ENCODE measurements at regions not wholly inside any gene's neighbourhood (a gene's known extent, or its start where the extent isn't known, plus 50 kb on each side); places are given as distances from the start of the nearest gene placed in this dataset.

DNA sequence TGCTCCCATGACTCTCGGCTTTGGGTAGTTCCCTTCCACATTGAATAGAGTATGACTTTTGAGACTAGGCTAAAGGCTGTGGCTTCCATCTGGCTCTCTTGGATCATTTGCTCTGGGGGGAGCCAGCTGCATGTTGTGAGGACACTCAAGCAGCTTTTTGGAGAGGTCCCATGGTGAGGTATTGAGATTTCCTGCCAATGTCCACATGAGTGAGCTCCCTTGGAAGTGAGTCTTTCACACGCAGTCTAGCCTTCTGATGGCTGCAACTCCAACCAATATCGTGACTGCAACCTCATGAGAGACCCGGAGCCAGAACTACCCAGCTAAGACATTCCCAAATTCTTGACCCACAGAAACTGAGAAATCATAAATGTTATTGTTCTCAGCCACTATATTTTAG is 127.7 kb upstream of the KAZN start:
- DNase-seq, result no peak

DNA sequence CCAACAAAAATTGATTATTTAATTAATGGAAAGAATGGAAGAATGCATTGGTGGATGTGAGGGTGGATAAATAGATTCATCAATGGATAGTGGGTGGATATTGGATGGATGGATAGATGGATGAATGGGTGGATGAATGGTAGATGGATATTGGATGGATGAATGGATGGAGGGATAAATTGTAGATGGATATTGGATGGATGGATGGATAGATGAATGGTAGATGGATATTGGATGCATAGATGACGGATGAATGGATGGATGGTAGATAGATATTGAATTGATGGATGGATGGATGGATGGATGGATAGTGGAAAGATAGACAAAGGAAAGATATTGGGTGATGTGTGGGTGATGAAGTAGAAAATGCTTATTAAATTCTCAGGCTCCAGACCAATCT is 123.6 kb upstream of the KAZN start:
- no peak for DNase-seq

DNA sequence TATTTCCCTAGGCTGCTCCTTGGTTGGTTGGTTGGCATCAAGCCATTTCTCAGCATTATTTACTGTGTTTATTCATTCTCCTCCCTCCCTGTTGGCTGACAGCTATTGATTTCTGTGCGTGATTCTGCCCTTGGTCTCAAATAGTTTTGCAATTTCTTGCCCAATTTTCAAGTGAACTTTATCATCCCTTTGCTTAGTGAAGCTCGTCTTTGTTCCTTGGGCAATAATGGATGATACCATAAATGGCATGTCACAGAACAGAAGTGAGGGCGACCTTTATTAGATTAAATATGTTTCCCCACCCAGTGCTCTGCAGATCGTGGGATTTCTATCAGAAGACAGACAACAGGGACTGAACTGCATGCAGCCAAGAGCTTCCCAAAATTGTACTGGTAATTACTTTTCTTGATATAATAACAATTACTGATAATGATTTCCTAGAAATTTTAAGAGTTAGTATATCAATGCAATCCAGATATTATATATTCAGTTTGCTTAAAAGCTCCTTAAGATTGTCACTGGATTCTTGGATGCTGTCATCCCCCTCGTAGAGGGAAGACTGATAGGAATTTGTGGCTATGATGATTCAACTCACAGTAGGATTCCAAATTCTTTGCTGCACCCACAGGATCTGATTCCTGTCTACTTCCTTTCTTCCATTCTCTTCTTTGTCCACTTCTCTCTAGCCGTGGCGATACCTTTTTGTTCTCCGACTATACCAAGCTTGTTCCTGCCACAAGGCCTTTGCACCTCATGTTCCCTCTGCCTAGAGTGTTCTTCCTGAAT is 122.1 kb upstream of the KAZN start:
- DNase-seq, result no peak

DNA sequence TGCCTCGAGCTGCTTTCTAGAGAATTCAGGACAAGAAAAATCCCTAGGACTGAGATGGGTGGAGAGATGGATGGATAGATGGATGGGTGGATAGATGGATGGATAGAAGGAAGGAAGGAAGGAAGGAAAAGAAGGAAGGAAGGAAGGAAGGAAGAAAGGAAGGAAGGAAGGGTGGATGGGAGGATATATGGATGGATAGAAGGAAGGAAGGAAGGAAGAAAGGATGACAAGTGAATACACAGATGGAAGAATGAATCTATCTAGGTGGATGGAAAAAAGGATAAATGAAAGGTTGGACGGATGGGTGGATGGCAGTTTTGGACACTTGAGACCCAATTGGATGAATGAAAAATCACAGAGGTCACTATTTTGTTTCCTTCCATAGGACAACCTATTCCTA is 120.4 kb upstream of the KAZN start:
- DNase-seq, result no peak

DNA sequence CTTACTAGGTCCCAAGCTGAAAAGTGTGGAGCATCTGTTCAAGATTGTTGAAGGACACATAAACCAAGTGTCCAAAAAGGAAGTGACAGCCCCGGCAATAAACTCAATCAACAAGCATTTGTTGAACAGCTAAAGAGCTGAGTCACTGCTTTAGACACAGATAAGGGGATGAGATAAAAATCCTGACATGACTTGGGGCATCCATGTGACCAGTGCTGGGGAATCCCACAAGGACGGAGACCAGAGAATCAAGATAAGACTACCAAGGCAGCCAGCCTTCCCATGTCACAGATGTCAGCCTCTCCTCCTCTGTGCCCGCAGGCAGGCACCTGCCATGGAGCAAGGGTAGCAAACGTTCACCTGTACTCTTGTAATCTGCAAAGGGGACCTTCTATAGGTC is 118.6 kb upstream of the KAZN start:
- no peak for DNase-seq

DNA sequence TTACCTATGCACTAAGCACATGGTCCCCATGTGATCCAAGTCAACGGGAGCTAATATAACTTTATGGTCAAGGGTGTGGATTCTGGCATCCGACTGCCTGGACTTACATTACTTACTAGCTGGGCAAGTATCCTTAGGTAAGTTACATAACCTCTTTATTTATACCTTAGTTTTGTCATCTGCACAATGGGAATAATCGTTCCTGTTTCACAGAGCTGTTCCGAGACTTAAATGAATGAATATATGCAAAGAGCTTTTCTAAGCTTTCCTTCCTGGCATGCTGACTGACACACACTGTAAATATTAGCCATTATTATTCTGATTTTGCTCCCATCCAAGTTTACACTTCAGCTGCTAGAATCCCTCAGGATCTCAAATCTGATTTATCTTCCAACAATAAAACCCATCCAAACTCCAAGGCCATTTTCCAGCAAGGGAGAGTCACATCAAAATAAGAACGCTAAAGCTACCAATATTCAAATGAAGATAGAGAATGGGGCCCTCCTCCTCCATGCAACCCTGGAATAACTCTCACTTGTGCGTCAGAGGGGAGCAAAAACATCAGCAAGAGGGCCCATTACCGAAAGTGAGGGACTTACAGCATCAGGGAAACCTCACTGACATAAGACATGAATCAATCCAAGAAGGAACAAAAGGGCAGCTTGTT is 115.6 kb upstream of the KAZN start:
- DNase-seq, result no peak

DNA sequence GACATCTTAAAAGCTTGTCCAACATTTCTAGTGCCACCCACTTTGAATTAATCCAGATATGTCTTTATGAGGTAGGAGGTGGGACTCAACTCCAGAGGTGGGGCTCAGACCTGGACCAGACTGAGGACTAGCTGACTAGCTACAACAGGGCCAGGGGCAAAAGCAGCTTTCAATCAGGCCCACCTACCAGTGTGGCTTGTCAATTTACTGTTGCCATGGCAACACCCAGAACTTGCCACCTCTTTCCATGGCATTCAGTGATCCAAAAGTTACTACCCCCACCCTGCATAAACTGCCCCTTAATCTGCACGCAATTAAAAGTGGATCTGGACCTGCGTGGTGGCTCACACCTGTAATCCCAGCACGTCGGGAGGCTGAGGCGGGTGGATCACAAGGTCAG is 113.2 kb upstream of the KAZN start:
- DNase-seq, result no peak

DNA sequence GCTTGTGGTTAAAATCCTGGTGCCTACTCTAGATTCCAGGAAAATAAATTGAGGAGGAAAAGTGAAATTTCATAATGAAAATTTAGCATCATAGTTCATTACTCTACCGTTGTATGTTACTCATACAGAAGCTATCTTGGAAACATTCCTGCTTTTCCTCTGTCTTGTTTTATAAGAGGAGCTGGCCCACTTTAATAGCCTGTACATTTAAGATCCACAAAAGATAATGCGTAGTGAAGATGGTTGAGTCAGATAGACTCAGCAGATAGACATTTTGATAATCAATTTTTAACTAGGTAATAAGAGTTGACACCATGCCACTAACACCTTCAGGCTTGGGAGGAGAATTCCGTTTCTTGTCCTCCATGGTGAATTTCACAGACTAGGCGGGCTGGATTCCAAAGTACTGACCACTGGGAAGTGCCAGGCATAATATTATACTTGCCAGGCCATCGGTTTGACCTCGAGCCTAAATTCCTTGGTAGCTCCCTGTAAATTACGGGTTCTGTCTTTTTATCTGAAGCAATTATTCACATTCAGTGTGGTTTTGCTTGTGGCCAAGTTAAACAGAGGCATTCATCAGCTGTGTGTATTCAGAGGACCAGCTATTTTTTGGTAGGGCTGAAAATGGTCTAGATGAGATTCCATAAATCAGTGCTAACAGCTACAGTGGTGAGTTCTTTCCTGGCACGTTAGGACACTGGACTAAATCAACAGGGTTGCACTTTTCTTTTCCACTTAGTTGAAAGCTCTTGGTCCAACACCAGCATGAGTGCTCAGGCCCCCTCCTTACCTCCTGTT is 111.9 kb upstream of the KAZN start:
- no peak for DNase-seq

DNA sequence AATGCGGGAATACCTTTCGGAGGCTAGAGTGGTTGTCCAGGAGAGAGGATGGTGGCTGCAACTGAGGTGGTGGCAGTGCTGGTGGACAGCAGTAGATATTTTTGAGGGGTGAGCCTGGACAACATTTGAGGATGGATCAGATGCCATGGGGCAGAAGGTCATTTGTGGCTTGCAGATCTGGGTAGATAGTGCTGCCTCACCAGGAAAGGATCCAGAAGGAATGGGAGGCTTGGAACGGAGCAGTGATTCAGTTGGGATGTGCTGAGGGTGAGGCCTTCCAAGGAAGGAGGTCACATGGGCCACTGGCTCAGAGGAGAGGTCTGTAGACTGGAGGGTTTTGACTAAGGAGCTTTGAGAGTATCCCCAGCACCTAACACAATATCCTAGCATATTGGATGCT is 110.8 kb upstream of the KAZN start:
- DNase-seq, result no peak

DNA sequence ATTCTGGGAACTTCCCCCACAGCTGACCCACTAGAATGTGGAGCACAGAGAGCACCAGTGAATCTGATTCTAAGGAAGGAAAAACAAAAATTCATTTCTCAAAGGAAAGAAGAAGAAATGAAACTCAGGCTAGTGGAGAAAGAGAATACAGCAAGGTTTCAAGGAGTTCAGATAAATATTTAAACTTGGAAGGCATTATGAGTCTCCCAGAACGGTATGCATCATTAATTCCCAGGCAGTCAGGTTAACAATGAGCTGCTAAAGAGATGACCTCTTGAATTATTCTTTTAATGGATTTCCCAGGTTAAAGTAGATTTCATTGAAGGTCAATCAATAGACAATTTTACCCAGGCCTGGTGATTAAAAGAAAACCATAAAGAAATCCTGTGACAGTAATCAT is 103.6 kb upstream of the KAZN start:
- DNase-seq, result no peak

DNA sequence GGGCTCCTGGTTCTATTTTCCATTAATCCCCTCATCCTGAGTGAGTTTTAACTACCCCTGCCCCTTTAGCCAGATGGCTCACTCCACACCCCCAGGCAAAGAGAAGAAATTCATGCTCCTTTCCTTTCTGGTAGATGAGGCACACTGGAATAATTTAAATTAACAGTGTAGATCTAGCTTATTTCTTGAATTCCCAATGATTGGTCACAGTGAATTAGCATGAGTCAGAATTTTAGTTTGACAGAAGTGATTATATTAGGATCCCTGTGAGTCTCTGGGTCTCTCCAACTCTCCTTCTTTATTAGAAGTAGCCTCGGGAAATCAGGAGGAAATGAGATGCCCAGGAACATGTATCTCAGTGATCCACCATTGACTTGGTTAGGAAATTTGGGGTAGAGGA is 103.1 kb upstream of the KAZN start:
- DNase-seq, result no peak

DNA sequence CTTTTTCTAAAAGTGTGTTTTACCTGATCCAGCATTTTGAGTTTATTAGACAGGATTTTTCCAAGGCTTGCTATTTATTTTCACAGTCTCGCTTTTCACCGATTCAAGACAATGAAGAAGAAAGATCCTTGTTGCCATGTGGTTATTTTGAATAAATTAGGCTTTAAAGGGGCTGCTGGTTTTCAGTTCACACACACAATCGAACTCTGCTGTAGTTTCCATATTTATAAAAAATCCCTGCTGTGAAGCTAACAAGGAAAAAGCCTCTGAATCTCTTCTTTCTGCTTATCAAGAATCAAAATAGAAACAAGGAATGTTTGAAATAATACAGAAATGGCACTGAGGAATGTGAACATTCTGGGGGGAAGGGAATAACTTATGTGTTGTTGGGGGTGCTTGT is 102.5 kb upstream of the KAZN start:
- no peak for DNase-seq

DNA sequence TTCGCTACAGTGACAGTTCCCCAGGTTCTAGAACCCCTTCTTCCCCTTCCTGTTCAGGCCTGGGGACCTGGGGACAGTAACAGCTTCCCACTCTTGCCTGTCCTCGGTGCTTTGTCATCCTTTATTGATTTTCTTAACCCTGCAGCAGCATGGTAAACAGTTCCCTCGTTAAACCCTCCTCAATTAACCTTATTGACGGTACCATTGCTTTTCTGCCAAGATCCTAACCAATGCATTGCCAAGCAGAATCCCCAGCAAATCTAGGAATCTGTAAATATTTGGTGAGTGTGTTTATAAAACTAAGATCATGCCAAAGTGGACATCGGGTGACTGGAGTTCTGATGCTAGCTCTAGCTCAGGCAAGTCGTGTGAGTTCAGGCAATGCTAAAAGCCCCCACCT is 99.6 kb upstream of the KAZN start:
- DNase-seq, result no peak

DNA sequence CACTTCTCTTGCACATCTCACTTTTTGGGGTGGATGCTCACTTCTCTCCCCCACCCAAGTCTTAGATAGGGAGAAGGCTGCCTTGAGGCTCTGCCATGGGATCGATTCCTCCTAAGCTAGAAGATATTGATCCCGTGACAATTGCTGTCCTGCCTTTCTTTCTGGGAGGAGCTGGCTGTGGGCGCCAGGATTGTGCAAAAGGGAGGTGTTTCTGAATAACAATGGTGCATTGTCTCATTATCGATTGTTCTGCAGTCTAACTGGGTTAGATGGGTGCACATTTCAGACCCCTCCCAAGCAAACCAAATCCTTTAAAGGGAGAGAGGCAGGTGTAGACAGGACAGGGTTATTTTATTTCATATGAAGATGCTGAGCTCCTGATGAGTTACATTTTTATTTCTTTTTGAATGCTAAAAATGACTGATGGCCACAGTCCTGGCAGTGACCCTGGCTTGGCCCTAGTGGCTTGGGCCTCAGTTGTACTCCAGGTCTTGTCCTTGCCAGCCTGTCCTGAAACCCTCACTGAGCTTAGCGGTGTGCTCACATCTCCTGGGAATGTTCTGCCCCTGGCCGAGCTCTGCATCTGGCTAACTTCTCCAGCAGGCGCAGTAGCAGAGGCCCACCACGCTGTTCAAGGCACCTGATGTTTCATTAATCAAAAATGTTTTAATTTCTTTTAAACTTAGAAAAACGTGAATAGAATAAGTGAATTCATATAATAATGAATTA is 99.0 kb upstream of the KAZN start:
- DNase-seq, result no peak

DNA sequence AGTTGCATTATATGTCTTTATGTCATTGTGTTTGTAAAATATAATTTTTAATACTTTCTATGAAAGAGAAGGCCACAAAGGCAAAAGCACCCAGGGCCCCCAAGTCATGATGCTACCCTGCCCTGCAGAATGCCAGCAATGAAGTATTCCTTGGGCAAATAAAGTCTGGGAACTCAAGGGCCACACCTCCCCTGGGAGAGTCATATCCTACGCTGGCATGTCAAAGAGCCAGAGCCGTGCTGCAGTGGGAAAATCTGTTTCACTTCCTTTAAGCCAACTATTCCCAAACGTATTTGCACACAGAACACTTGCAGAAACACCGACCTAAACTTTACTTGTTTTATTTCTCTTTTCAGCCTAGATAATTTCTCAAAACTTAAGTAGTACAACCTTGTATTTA is 98.4 kb upstream of the KAZN start:
- no peak for DNase-seq

DNA sequence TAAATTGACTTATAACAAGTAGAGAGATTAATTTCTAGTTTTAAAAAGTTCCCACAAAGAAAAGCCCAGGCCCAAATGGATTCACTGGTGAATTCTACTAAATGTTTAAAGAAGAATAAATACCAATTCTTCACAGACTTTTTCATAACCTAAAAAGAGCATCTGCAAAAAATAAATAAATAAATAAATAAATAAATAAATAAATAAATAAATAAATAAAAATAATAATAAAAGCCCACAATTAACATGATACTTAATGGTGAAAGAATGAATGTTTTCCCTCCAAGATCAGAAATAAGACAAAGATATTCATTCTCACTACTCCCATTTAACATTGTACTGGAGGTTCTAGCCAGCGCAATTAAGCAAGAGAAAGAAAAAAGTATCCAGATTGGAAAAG is 97.6 kb upstream of the KAZN start:
- DNase-seq, result no peak

DNA sequence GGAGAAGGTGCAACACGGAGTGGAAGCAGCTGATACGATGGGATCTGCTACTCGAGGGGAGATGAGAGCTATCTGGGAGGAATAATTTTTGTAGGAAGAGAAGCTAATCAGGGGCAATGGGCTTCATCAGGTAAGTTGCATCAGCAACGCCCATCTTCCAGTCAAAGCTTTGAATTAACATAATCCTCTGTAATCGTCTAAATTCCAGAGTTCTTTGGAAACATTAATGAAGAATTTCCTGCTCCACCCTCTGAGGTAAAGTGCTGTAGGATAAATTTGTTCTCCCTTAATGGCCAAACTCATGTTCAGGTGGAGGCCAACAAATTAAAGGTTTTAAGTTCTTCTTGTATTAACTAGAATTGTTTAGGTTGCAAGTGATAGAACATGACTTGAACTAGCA is 94.0 kb upstream of the KAZN start:
- DNase-seq, result no peak

DNA sequence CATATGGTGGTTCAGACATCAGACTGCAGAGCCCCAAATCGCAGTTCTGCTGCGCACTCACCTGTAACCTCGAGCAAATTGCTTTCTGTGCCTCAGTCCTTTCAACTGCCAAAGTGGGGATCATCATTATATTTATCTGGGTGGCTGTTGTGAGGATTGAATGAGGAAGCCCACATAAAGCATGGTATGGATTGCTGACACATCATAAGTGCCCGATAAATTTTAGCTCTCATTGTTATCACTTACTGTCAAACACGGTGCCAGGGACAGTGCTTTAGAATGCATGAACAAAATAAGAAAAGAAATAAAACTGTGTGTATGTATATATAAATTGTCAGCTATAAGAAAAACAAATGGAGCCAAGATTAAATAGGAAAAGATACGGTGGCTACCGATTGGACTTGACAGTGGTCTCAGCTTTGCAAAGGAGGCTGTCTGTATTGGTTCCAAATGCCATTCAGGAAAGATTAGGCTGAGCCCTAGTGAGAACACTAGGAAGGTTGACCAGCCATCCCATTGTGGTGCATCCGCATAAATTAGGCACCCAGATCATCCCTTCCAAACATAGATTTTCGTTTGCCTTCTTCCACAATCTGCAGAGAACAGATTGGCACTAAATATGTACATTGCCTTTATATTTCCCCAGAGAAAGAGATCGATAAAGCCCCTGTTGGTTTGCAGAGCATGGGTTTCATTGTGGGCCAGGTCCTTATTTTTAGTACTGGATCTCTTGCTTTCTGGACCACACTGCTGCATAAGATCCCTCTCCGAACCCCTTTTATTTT is 91.8 kb upstream of the KAZN start:
- DNase-seq, result no peak

DNA sequence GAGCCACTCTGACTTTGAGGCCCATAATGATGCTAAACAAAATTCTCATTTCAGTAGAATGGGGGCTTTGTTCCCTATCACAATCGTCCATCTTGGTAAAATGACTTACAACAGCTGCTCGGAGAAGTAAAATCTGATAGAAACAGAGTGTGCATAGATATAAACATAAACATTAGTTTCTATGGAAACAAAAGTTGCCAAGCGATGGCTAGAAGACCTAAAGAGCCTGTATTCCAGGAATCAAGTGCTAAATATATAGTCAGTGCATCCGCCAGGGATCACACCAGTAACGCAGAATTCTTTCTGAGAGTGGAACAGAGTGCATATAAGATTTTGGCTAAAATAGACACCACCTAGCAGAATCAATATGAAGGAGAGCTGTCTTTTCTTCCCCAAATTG is 91.2 kb upstream of the KAZN start:
- DNase-seq, result no peak

DNA sequence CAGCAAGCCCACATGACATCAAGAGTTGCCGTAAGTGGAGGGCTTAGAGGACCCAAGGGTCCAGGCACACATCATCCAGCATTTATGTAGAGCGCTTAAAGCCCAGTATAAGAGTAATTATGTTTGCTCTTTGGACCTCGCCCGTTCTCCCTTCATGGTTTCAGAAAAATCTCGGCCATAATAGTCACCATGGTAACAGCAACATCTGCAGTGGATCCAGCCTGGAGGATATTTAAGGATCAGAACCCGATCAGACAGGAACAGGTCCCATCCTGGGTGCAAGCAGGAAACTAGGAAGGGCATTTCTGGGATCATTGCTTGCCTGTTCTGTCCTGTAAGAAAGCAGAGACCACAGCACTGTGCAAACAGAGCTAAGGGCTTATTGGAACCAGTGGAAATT is 89.9 kb upstream of the KAZN start:
- no peak for DNase-seq

DNA sequence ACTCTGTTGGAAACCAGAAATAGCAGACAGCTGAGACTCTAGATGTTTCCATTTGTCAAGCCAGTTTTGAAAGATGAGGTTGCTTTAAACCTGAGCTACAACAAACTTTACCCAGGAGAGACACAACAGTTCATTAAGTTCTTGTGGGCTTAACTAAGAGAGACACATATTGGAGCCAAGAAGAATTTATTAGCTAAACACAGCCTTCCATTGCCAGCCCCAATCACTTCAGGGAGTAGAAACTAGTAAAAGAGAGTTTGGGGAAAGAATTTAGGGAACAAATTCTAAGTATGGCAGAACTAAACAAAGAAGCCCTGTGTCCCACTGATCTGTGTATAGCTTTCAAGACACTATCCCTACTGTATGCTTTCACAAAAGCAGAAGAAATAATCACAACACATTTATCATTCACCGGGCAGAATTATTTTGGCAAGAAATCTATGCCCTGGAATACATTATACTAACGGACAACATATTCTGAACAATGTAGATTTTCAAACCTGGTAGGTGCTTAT is 87.3 kb upstream of the KAZN start:
- DNase-seq, result no peak
